H1 (cell line): ENCODE measurements at regions not wholly inside any gene's neighbourhood (a gene's known extent, or its start where the extent isn't known, plus 50 kb on each side); places are given as distances from the start of the nearest gene placed in this dataset.

Experiments used
- CTCF ChIA-PET: fragments of 300-600 bp; sonication (Branson Sonifier 250); formaldehyde crosslinking; loops from one replicate; lab custom pipeline; 2021; ENCODE audit not compliant: partially characterized antibody; lab: Charles Lee
- POLR2A ChIA-PET: fragments of 300-600 bp; sonication (Branson Sonifier 250); formaldehyde crosslinking; loops from one replicate; lab custom pipeline; 2021; ENCODE audit warnings: inconsistent platforms; ENCODE audit not compliant: partially characterized antibody; lab: Charles Lee
- DNase-seq, 2 experiments: peaks; one replicate each; pipeline versions ENCODE4 v3.0.0 to v3.0.0-alpha.2; 2010 to 2022; ENCODE audit warnings: low spot score in 2 of 2, low read depth in 1 of 2, mixed read lengths in 1 of 2
- FAIRE-seq: peaks from 2 replicates; lab custom pipeline; 2011; peaks lifted over from hg19 to GRCh38; lab: Jason Lieb, UNC
- H2AFZ ChIP-seq: 2 replicates; pipeline ENCODE4 v1.8.1; 2012; ENCODE audit warnings: low read length, inconsistent platforms
- H2AK5ac ChIP-seq: 2 replicates; pipeline ENCODE4 v1.6.1; 2013; ENCODE audit warnings: low read depth, low read length
- H2BK120ac ChIP-seq: replicated peaks from 2 replicates; pipeline ENCODE3; 2013; ENCODE audit warnings: low read depth, low read length, inconsistent platforms
- H2BK12ac ChIP-seq: 2 replicates; pipeline ENCODE4 v1.6.1; 2013; ENCODE audit warnings: low read depth, low read length
- H2BK15ac ChIP-seq: 2 replicates; pipeline ENCODE4 v1.6.1; 2013; ENCODE audit warnings: low read length
- H2BK20ac ChIP-seq: 2 replicates; pipeline ENCODE4 v1.6.1; 2013; ENCODE audit warnings: low read length
- H2BK5ac ChIP-seq: 2 replicates; pipeline ENCODE4 v1.6.1; 2013; ENCODE audit warnings: low read depth, low read length
- H3K14ac ChIP-seq: 2 replicates; pipeline ENCODE4 v1.6.1; 2013; ENCODE audit warnings: inconsistent platforms; ENCODE audit not compliant: insufficient read length
- H3K18ac ChIP-seq: 2 replicates; pipeline ENCODE4 v1.6.1; 2013; ENCODE audit warnings: low read length; ENCODE audit errors: extremely low read depth
- H3K23ac ChIP-seq: 2 replicates; pipeline ENCODE4 v1.6.1; 2013; ENCODE audit warnings: inconsistent platforms; ENCODE audit not compliant: insufficient read length
- H3K23me2 ChIP-seq: 2 replicates; pipeline ENCODE4 v1.6.1; 2013; ENCODE audit warnings: low read depth, low read length
- H3K27ac ChIP-seq: 2 replicates; pipeline ENCODE4 v1.6.1; 2011; ENCODE audit warnings: low read depth, low read length, inconsistent platforms
- H3K27me3 ChIP-seq, 4 experiments: replicated peaks in 1 of 4; 1 replicate in 1 of 4; 2 replicates in 3 of 4; pipeline versions ENCODE4 v1.6.1 to v1.8.1; 2011 to 2013; ENCODE audit warnings: low read length in 3 of 4, mild to moderate bottlenecking in 3 of 4, inconsistent platforms in 2 of 4, mixed read lengths in 2 of 4, moderate library complexity in 1 of 4; ENCODE audit not compliant: control insufficient read depth in 3 of 4, insufficient read depth in 3 of 4; ENCODE audit errors: extremely low read depth in 1 of 4
- H3K36me3 ChIP-seq, 4 experiments: 2 replicates each; pipeline versions ENCODE4 v1.6.1 to v1.8.1; 2011 to 2013; ENCODE audit warnings: mild to moderate bottlenecking in 4 of 4, low read length in 3 of 4, moderate library complexity in 2 of 4, control low read depth in 1 of 4, inconsistent platforms in 1 of 4; ENCODE audit not compliant: insufficient read depth in 4 of 4, control insufficient read depth in 2 of 4
- H3K4ac ChIP-seq: replicated peaks from 2 replicates; pipeline ENCODE3; 2013; ENCODE audit warnings: low read length, low read depth, mixed read lengths, inconsistent platforms; ENCODE audit not compliant: insufficient read length
- H3K4me1 ChIP-seq, 4 experiments: replicated peaks in 1 of 4; 1 replicate in 1 of 4; 2 replicates in 3 of 4; pipeline versions ENCODE4 v1.6.1 to v1.8.1; 2011 to 2013; ENCODE audit warnings: low read length in 3 of 4, inconsistent platforms in 2 of 4, mixed read lengths in 1 of 4; ENCODE audit not compliant: insufficient read depth in 4 of 4, control insufficient read depth in 3 of 4
- H3K4me2 ChIP-seq, 2 experiments: 2 replicates each; pipeline versions ENCODE4 v1.6.1 to v1.8.1; 2011 to 2013; ENCODE audit warnings: low read depth in 2 of 2, low read length in 2 of 2, control low read depth in 1 of 2, inconsistent platforms in 1 of 2, mild to moderate bottlenecking in 1 of 2; ENCODE audit not compliant: insufficient read depth in 1 of 2
- H3K4me3 ChIP-seq, 4 experiments: fragments of 200-600, 300-600 bp in 1 of 4; sonication (generic), shearing (Covaris generic), sonication (Bioruptor Twin) in 1 of 4; 2 replicates each; pipeline versions ENCODE4 v1.5.1 to v1.8.1; 2011 to 2016; ENCODE audit warnings: low read length in 4 of 4, low read depth in 3 of 4, control low read depth in 2 of 4, inconsistent platforms in 2 of 4, mild to moderate bottlenecking in 2 of 4, mixed read lengths in 1 of 4, moderate library complexity in 1 of 4; ENCODE audit not compliant: insufficient read depth in 2 of 4; ENCODE audit errors: extremely low read depth in 1 of 4
- H3K56ac ChIP-seq: replicated peaks from 2 replicates; pipeline ENCODE3; 2013; ENCODE audit warnings: low read depth, mild to moderate bottlenecking, mixed read lengths, low read length, inconsistent platforms; ENCODE audit not compliant: insufficient read length
- H3K79me1 ChIP-seq: 2 replicates; pipeline ENCODE4 v1.6.1; 2013; ENCODE audit warnings: low read depth, low read length, control low read depth
- H3K79me2 ChIP-seq, 2 experiments: 2 replicates each; pipeline versions ENCODE4 v1.6.1 to v1.8.1; 2012 to 2013; ENCODE audit warnings: low read length in 2 of 2, mild to moderate bottlenecking in 2 of 2, inconsistent platforms in 1 of 2; ENCODE audit not compliant: insufficient read depth in 2 of 2, control insufficient read depth in 1 of 2
- H3K9ac ChIP-seq, 4 experiments: replicated peaks in 1 of 4; 1 replicate in 1 of 4; 2 replicates in 3 of 4; pipeline versions ENCODE4 v1.6.1 to v1.8.1; 2011 to 2013; ENCODE audit warnings: low read depth in 3 of 4, low read length in 3 of 4, control low read depth in 2 of 4, mild to moderate bottlenecking in 2 of 4, moderate library complexity in 2 of 4, inconsistent platforms in 1 of 4; ENCODE audit errors: extremely low read depth in 1 of 4
- H3K9me3 ChIP-seq, 2 experiments: 2 replicates each; pipeline versions ENCODE4 v1.6.1 to v1.8.1; 2012 to 2013; ENCODE audit warnings: mild to moderate bottlenecking in 2 of 2, moderate library complexity in 2 of 2, control low read depth in 1 of 2, inconsistent platforms in 1 of 2, low read depth in 1 of 2, low read length in 1 of 2, mixed read lengths in 1 of 2; ENCODE audit not compliant: insufficient read depth in 2 of 2
- H4K20me1 ChIP-seq, 2 experiments: replicated peaks in 1 of 2; 2 replicates each; pipeline versions ENCODE3 to v1.8.1; 2011 to 2013; ENCODE audit warnings: inconsistent platforms in 2 of 2, low read length in 2 of 2, mild to moderate bottlenecking in 1 of 2; ENCODE audit not compliant: insufficient read depth in 2 of 2, control insufficient read depth in 1 of 2
- H4K5ac ChIP-seq: 2 replicates; pipeline ENCODE4 v1.6.1; 2013; ENCODE audit warnings: low read length, low read depth, mixed read lengths, inconsistent platforms; ENCODE audit not compliant: insufficient read length
- H4K8ac ChIP-seq: 2 replicates; pipeline ENCODE4 v1.8.0; 2013; ENCODE audit warnings: mild to moderate bottlenecking, moderate library complexity, low read length, inconsistent platforms; ENCODE audit not compliant: insufficient read depth; ENCODE audit errors: extremely low read depth
- H4K91ac ChIP-seq: replicated peaks from 2 replicates; pipeline ENCODE3; 2013; ENCODE audit warnings: low read length, mixed read lengths, inconsistent platforms; ENCODE audit not compliant: insufficient read length
- CHD1 ChIP-seq: IDR thresholded peaks from 2 replicates; pipeline ENCODE4 v1.6.1; 2012; ENCODE audit warnings: low read depth, low read length, improper control_type of control experiment
- KDM4A ChIP-seq: IDR thresholded peaks from one replicate; pipeline ENCODE4 v1.7.1; 2012; ENCODE audit warnings: low read depth, mild to moderate bottlenecking, moderate library complexity, low read length, inconsistent platforms; ENCODE audit not compliant: severe bottlenecking
- MAX ChIP-seq: IDR thresholded peaks from 2 replicates; pipeline ENCODE4 v1.6.1; 2012; ENCODE audit warnings: inconsistent platforms
- SAP30 ChIP-seq: fragments of 300-600 bp; sonication (generic); IDR thresholded peaks from 2 replicates; pipeline ENCODE4 v1.7.1; 2012; ENCODE audit warnings: low read length, moderate library complexity, mild to moderate bottlenecking, inconsistent platforms; ENCODE audit not compliant: insufficient read depth, insufficient replicate concordance
- SIRT6 ChIP-seq: IDR thresholded peaks from one replicate; pipeline ENCODE4 v1.7.1; 2012; ENCODE audit warnings: low read length, inconsistent platforms
- TBP ChIP-seq: IDR thresholded peaks from 2 replicates; pipeline ENCODE4 v1.6.1; 2011; ENCODE audit warnings: low read depth, low read length, improper control_type of control experiment
- WGBS, 2 experiments: shearing (Covaris generic) in 1 of 2; methylation state at CpG; one replicate each; pipeline versions ENCODE4 v1.1.6 to v1.1.7; 2013 to 2015; ENCODE audit warnings: low lambda C conversion rate in 2 of 2, mixed read lengths in 2 of 2, inconsistent platforms in 1 of 2, low coverage in 1 of 2, missing lambda C conversion rate in 1 of 2; ENCODE audit not compliant: insufficient replicate concordance in 2 of 2, insufficient coverage in 1 of 2, insufficient read length in 1 of 2; ENCODE audit errors: extremely low coverage in 1 of 2, missing lambda C conversion rate in 1 of 2; 5-methylcytosine and 5-hydroxymethylcytosine counted together

- no peak for DNase-seq
- no peak overlapping the region for H3K18ac ChIP-seq
- H4K91ac ChIP-seq, result no peak overlapping the region
- no peak overlapping the region for H3K56ac ChIP-seq
- WGBS, 2 experiments, result 80% methylated on average over 2 of the region's 2 CpGs; no CpG with 5 or more reads in 1 of the 2 experiments
- H3K9ac ChIP-seq, result no peak overlapping the region
- no peak overlapping the region for H2BK120ac ChIP-seq
- no peaks in the 10 kb centered on the region for H3K9me3 ChIP-seq
- H3K23me2 ChIP-seq, result no peaks in the 10 kb centered on the region
- TF ChIP-seq KDM4A, result no peak
- TF ChIP-seq TBP, result no peak
- TF ChIP-seq MAX, result no peak
- no peak for TF ChIP-seq CHD1
- no peak for TF ChIP-seq SAP30
- no peak for TF ChIP-seq SIRT6
- no peaks in the 10 kb centered on the region for H4K20me1 ChIP-seq
- no peak overlapping the region for H4K8ac ChIP-seq
- ChIA-PET CTCF (interaction anchor here (1.1 kb wide), 1 partner anchor 24 kb away, joined by 3 read pairs; no protein-coding TSS in a partner anchor), POLR2A (no interaction called here)
- H3K14ac ChIP-seq, result no peak overlapping the region
- no peak for FAIRE-seq
- no peaks in the 10 kb centered on the region for H3K79me1 ChIP-seq
- no peak overlapping the region for H2BK20ac ChIP-seq
- no peak overlapping the region for H3K4me3 ChIP-seq
- H3K79me2 ChIP-seq, result no peaks in the 10 kb centered on the region
- H2BK5ac ChIP-seq, result no peak overlapping the region
- no peaks in the 10 kb centered on the region for H3K4me1 ChIP-seq
- H3K27me3 ChIP-seq, result no peaks in the 10 kb centered on the region
- no peak overlapping the region for H3K4ac ChIP-seq
- no peak overlapping the region for H2AK5ac ChIP-seq
- no peak overlapping the region for H3K4me2 ChIP-seq
- no peaks in the 10 kb centered on the region for H3K36me3 ChIP-seq
- no peak overlapping the region for H2BK12ac ChIP-seq
- no peak overlapping the region for H3K27ac ChIP-seq
- H4K5ac ChIP-seq, result no peak overlapping the region
- H2BK15ac ChIP-seq, result no peak overlapping the region
- H3K23ac ChIP-seq, result no peak overlapping the region
- no peak overlapping the region for H2AFZ ChIP-seq
Observed at GRCh38 chr15:35167675-35168074, 82.6 kb upstream of the NANOGP8 start.
